ENCODE measurements at regions not wholly inside any gene's neighbourhood (a gene's known extent, or its start where the extent isn't known, plus 50 kb on each side); places are given as distances from the start of the nearest gene placed in this dataset.

GRCh38 chr13:55705971-55706370 lies 1434.7 kb upstream of the PRR20A start:
- Mint-ChIP-seq H3K4me3 (no peak overlapping the region), H3K4me1 (no peaks in the 10 kb centered on the region), H3K27ac (no peak overlapping the region), H3K36me3 (no peaks in the 10 kb centered on the region), H3K27me3 (no peaks in the 10 kb centered on the region), H3K9me3 (peaks cover 4% of the 10 kb centered on the region)
- no peak for DNase-seq
- CTCF ChIA-PET = no interaction called here

DNA sequence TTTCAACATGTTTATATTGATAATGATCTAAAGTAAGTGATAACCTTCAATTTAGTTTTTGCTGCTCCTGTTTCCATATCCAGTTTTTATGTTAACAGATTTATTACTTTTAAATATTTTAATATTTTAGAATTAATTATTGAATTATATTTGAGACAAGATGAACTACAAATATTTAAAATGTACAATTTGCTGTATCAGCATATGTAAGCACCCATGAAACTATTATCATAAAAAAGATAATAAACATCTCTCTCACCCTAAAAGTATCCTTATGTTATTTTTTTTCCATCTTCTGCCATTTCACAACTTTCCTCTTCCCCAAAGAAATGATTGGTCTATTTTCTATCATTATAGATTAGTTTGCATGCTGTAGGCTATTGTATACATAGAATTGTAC lies 1426.6 kb upstream of the PRR20A start:
- no peak overlapping the region for H3K4me3 Mint-ChIP-seq

GRCh38 chr13:55727683-55728082 lies 1413.0 kb upstream of the PRR20A start:
- CTCF ChIA-PET = no interaction called here
- Mint-ChIP-seq H3K27me3 (no peaks in the 10 kb centered on the region), H3K4me1 (no peaks in the 10 kb centered on the region), H3K4me3 (no peak overlapping the region), H3K9me3 (peaks cover 13% of the 10 kb centered on the region), H3K36me3 (no peaks in the 10 kb centered on the region), H3K27ac (no peak overlapping the region)
- no peak for DNase-seq

More for the DNA sequence above, 1426.6 kb upstream of the PRR20A start:
- peaks cover 8% of the 10 kb centered on the region for H3K9me3 Mint-ChIP-seq
- no peaks in the 10 kb centered on the region for H3K36me3 Mint-ChIP-seq
- no peak overlapping the region for H3K27ac Mint-ChIP-seq
- no peaks in the 10 kb centered on the region for H3K4me1 Mint-ChIP-seq
- CTCF ChIA-PET = no interaction called here
- no peak for DNase-seq
- H3K27me3 Mint-ChIP-seq = no peaks in the 10 kb centered on the region

GRCh38 chr13:55728247-55728646 lies 1412.5 kb upstream of the PRR20A start:
- no peaks in the 10 kb centered on the region for H3K36me3 Mint-ChIP-seq
- DNase-seq = no peak
- H3K27ac Mint-ChIP-seq = no peak overlapping the region
- H3K27me3 Mint-ChIP-seq = no peaks in the 10 kb centered on the region
- CTCF ChIA-PET = no interaction called here
- H3K9me3 Mint-ChIP-seq = peaks cover 13% of the 10 kb centered on the region
- no peak overlapping the region for H3K4me3 Mint-ChIP-seq
- no peaks in the 10 kb centered on the region for H3K4me1 Mint-ChIP-seq

DNA sequence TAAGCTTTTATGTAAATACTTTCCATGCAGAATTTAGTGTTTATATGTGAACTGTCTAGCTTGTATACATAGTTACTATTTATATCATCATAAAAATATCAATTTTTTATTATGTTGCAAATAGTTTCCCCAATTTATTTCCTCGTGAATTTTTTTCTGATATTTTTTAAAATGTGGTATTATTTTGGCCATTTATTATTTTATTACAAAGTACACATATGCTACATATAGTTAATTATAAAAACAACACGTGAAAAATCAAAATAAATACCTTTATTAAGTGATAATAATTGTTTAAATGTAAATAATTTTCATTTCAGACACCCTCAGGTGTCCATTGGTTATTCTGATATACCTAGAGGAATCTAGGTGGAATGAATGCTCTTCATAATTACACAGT lies 1394.9 kb upstream of the PRR20A start:
- DNase-seq = no peak
- no peak overlapping the region for H3K4me3 Mint-ChIP-seq
- no peak overlapping the region for H3K27ac Mint-ChIP-seq
- no peaks in the 10 kb centered on the region for H3K36me3 Mint-ChIP-seq
- no peaks in the 10 kb centered on the region for H3K4me1 Mint-ChIP-seq
- CTCF ChIA-PET = no interaction called here
- H3K9me3 Mint-ChIP-seq = no peaks in the 10 kb centered on the region
- H3K27me3 Mint-ChIP-seq = no peaks in the 10 kb centered on the region

GRCh38 chr13:55761986-55762385 lies 1378.7 kb upstream of the PRR20A start:
- no peak overlapping the region for H3K4me3 Mint-ChIP-seq
- no peak overlapping the region for H3K27ac Mint-ChIP-seq
- H3K27me3 Mint-ChIP-seq = no peaks in the 10 kb centered on the region
- no peaks in the 10 kb centered on the region for H3K4me1 Mint-ChIP-seq
- H3K36me3 Mint-ChIP-seq = no peaks in the 10 kb centered on the region
- DNase-seq = no peak
- CTCF ChIA-PET = no interaction called here
- H3K9me3 Mint-ChIP-seq = no peaks in the 10 kb centered on the region

DNA sequence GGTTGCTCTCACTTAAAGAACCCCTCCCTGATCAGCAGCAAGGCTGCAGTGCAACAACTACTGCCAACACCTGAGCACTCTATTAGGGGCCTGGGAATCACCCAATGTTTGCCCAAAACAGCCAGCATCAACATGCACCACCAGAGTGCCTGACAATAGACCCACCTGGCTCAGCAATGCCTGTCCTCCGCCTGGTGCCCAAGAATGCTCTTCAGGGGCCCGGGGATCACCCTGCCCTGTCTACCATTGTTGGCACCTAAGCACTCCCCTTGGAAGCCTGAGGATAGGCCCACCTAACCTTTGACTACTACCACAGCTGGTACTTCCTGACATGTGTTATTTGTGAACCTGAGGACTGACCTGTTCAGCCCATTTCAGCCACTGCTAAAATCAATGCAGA lies 1363.1 kb upstream of the PRR20A start:
- Mint-ChIP-seq H3K4me1 (no peaks in the 10 kb centered on the region), H3K36me3 (no peaks in the 10 kb centered on the region), H3K27me3 (no peaks in the 10 kb centered on the region), H3K27ac (no peak overlapping the region), H3K9me3 (peaks cover 6% of the 10 kb centered on the region), H3K4me3 (no peak overlapping the region)
- CTCF ChIA-PET = no interaction called here
- no peak for DNase-seq

GRCh38 chr13:55783841-55784240 lies 1356.9 kb upstream of the PRR20A start:
- DNase-seq = no peak
- Mint-ChIP-seq H3K9me3 (peaks cover 10% of the 10 kb centered on the region), H3K27ac (no peak overlapping the region), H3K27me3 (no peaks in the 10 kb centered on the region), H3K4me3 (no peak overlapping the region), H3K36me3 (no peaks in the 10 kb centered on the region), H3K4me1 (no peaks in the 10 kb centered on the region)
- CTCF ChIA-PET = no interaction called here

DNA sequence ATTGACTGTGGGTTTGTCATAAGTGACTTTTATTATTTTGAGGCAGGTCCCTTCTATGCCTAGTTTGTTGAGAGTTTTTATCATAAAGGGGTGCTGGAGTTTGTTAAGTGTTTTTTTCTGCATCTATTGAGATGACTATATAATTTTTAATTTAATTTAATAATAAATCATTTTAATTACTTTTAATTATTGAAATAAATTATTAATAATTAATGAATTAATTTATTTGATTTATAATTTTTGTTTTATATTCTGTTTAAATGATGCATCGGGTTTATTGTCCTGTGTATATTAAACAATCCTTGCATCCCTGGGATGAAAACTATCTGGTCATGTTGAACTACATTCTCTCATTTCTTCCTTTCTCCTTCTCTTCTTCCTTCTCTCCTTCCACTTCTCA lies 1352.2 kb upstream of the PRR20A start:
- no peak for DNase-seq
- H3K9me3 Mint-ChIP-seq = peaks cover 10% of the 10 kb centered on the region
- no peak overlapping the region for H3K27ac Mint-ChIP-seq
- H3K27me3 Mint-ChIP-seq = no peaks in the 10 kb centered on the region
- no peaks in the 10 kb centered on the region for H3K4me1 Mint-ChIP-seq
- H3K4me3 Mint-ChIP-seq = no peak overlapping the region
- H3K36me3 Mint-ChIP-seq = no peaks in the 10 kb centered on the region
- CTCF ChIA-PET = no interaction called here

DNA sequence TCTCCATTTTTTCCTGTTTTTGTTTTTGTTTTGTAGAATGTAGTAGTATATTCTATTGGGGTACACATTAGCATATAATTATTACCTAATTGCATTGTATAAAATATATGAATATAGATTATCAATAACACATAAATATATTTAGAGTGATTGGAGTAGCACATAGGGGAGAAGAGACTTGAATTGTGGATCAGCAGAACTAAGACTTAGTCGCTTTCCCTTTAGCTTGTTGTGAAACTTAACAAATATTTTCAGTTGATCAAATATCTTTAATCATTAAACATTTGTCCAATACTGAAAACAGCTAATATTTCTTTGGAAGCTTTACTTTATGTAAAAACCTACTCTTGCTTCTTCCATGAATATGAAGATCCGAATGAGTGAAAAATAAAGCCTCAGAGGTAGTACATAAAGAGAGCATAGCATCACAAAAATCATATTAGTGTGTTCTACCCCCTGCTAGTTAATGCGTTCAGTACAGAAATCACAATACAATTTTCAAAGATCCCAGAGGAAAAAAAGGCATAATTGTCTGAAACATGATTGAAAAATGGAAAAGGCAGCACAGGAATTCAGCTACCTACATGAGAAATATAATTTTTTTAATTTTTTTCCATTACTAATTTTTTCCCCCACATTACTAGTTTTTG lies 1348.0 kb upstream of the PRR20A start:
- no peak for DNase-seq
- no peaks in the 10 kb centered on the region for H3K4me1 Mint-ChIP-seq
- no peaks in the 10 kb centered on the region for H3K27me3 Mint-ChIP-seq
- CTCF ChIA-PET = no interaction called here
- H3K9me3 Mint-ChIP-seq = peaks cover 6% of the 10 kb centered on the region
- no peak overlapping the region for H3K27ac Mint-ChIP-seq
- H3K4me3 Mint-ChIP-seq = no peak overlapping the region
- no peaks in the 10 kb centered on the region for H3K36me3 Mint-ChIP-seq

DNA sequence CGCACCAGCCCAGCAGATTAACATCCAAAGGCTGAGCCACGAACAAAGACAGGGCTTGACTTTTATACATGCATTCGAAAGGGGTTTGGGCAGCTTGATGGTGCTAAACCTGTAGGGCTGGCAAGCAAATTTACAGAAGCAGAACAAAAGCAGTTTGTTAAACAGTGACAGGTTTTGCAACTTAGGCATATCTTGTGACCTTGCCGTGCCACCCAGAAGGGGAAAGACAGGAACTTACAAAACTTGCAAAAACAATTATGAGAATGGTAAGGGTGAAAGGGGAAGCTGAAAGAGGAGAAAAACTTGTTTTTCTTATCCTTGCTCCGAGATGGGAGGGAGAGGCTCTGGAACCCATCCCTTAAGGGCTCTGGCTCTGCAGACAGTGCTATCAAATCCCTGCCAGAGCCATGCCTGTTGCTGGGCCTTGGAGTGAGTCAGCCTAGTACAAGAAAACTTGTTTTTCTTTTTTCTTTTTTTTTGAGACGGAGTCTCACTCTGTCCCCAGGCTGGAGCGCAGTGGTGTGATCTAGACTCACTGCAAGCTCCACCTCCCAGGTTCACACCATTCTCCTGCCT lies 1325.2 kb upstream of the PRR20A start:
- Mint-ChIP-seq H3K27me3 (no peaks in the 10 kb centered on the region), H3K4me3 (no peak overlapping the region), H3K4me1 (no peaks in the 10 kb centered on the region), H3K36me3 (no peaks in the 10 kb centered on the region), H3K27ac (no peak overlapping the region), H3K9me3 (peaks cover 2% of the 10 kb centered on the region)
- CTCF ChIA-PET = no interaction called here
- no peak for DNase-seq

GRCh38 chr13:55816976-55817601 lies 1323.6 kb upstream of the PRR20A start:
- Mint-ChIP-seq H3K4me1 (no peaks in the 10 kb centered on the region), H3K27me3 (no peaks in the 10 kb centered on the region), H3K4me3 (no peak overlapping the region), H3K27ac (no peak overlapping the region), H3K9me3 (peaks cover 2% of the 10 kb centered on the region), H3K36me3 (no peaks in the 10 kb centered on the region)
- no peak for DNase-seq
- CTCF ChIA-PET = no interaction called here

GRCh38 chr13:55820817-55821216 lies 1319.9 kb upstream of the PRR20A start:
- H3K4me3 Mint-ChIP-seq = no peak overlapping the region
- H3K36me3 Mint-ChIP-seq = no peaks in the 10 kb centered on the region
- no peak overlapping the region for H3K27ac Mint-ChIP-seq
- CTCF ChIA-PET = no interaction called here
- H3K9me3 Mint-ChIP-seq = peaks cover 2% of the 10 kb centered on the region
- no peaks in the 10 kb centered on the region for H3K4me1 Mint-ChIP-seq
- no peaks in the 10 kb centered on the region for H3K27me3 Mint-ChIP-seq
- no peak for DNase-seq

GRCh38 chr13:55869648-55870047 lies 1271.1 kb upstream of the PRR20A start:
- Mint-ChIP-seq H3K27me3 (no peaks in the 10 kb centered on the region), H3K36me3 (no peaks in the 10 kb centered on the region), H3K4me3 (no peak overlapping the region), H3K9me3 (peaks cover 16% of the 10 kb centered on the region), H3K4me1 (no peaks in the 10 kb centered on the region), H3K27ac (no peak overlapping the region)
- CTCF ChIA-PET = no interaction called here
- no peak for DNase-seq

DNA sequence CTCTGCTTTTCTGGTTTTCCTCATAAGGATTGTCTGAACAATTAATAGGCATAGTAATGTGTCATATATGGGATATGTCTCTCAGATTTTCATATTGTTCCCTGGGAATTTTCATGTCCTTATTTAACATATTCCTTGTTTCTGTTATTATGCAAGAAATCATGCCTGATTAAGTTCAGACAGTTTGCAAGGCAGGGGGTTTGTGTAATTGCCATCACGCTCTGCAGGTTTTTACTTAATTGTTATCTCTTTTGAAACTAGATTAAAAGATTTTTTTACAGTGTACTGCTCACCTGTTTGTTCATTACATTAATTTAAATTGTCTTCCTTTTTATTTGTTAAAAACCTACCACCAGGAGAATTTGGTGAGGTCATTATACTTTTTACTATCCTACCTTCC lies 1253.2 kb upstream of the PRR20A start:
- H3K9me3 Mint-ChIP-seq = peaks cover 9% of the 10 kb centered on the region
- no peak for DNase-seq
- no peaks in the 10 kb centered on the region for H3K4me1 Mint-ChIP-seq
- H3K36me3 Mint-ChIP-seq = no peaks in the 10 kb centered on the region
- no peaks in the 10 kb centered on the region for H3K27me3 Mint-ChIP-seq
- no peak overlapping the region for H3K27ac Mint-ChIP-seq
- no peak overlapping the region for H3K4me3 Mint-ChIP-seq
- CTCF ChIA-PET = no interaction called here

All from activated naive CD4-positive, alpha-beta T cell treated with anti-CD3 and anti-CD28 coated beads, Interleukin-2, amount 10 ng/mL, durations not matched to agents 7 days and 5 days (primary cell).